ENCODE measurements at regions not wholly inside any gene's neighbourhood (a gene's known extent, or its start where the extent isn't known, plus 50 kb on each side); places are given as distances from the start of the nearest gene placed in this dataset.

DNA sequence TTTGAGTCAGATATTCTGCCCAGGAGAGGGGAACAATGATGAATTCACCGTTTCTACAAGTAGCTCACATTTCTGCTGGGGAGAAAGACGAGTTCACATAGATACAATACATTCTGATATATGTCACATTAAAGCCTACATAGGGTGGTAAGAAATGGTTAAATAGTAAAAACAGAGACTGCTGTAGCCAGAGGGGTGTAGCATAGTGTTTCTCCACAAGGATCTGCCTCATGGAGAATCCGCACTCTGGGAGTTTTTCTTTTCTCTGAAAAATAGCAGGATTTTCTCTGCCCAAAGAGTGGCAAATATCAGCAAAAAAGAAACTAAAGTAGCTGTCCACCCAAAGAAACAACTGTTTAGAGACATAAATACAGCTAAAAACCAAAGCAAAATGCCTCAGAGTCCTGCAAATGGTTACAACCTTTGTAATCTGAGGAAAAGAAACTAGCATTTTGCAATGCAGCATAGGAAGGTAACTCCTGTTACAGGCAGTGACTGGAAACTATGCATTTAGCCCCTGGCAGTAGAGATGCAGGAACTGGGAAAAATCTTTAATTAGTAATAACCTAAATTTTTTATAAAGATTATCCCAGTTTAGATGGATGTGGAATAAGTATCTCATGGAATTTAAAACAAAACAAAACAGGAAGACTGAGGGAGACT is 1126.7 kb upstream of the ADGRL2 start:
- no peak for ATAC-seq

- no peak for ATAC-seq
These were observed 1132.4 kb upstream of the ADGRL2 start for GRCh38 chr1:80668372-80668771.

DNA sequence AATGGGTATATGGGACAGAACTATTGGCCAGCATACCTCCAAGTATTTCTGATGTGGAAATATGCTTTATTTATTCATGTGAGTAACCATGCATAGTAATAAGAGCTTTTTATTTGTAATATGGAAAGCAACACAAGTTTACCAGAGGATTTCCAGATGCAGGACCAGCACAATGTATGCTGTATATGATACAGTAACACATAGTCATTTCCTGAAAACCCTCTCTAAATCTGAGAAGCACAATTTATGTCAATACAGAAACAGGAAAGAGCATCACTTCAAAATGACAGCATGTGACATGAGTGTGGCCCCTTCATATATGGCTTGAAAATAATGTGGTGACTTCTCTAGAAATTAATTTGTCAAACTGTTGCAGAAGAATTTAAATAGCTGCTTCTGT is 1134.7 kb upstream of the ADGRL2 start:
- ATAC-seq, result no peak

GRCh38 chr1:80659161-80659560 is 1141.6 kb upstream of the ADGRL2 start:
- no peak for ATAC-seq

DNA sequence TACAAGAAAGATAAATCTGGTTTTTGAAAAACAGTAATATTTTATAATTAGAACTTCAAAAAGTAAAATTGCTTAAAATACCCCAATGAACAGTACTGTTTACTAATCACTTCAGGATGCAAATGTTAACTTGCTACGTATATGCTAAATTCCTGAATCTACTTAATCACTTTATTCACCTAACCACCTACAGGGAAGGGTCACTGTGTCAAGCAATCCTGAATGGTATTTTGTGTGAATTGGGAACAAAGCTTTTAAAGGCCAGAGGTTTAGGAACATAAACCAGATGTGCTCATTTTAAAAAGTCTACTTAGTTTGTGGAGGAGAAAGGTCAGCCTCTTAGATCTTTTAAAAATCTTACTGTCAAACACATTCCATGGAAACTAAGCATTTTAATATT is 1143.0 kb upstream of the ADGRL2 start:
- ATAC-seq, result no peak

- ATAC-seq, result no peak
These were observed 1143.6 kb upstream of the ADGRL2 start for GRCh38 chr1:80657044-80657643.

DNA sequence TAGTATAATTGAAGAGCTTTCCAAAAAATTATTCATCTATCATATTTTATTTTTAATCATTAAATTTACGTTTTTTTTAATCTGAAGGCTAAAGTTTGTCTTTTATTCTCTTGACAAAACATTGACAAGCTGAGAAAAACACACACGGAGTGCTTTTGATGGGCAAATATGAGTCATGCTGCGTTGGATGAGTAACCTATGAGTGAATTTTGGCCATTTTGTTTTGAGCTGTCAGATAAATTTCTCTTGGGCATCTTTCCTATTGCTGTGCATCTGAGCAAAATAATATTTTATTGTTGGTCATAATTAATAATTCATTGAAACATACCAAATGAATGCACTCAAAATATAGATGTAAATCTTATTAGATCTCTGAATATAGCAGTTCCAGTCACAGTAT is 1144.1 kb upstream of the ADGRL2 start:
- no peak for ATAC-seq

- ATAC-seq, result no peak
These were observed 1144.6 kb upstream of the ADGRL2 start for GRCh38 chr1:80656014-80656636.

GRCh38 chr1:80646053-80646452 is 1154.7 kb upstream of the ADGRL2 start:
- ATAC-seq, result no peak

DNA sequence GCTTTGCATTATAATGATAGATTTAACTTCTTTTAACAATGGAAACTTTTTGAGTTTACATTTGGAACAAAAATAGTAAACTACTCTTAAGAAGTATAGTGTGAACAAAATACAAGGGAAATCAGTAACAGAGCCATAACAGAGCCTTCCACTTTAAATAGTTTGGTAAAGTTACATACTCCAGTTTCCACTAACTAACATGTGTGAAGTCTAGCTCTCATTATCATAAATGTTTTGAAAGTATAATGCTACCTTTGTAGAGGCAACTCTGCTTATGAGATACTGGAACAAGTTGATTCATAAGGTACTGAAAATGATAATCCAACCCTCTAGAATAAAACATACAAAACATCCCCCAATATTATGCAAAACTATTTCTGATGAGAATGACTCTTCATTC is 1155.1 kb upstream of the ADGRL2 start:
- ATAC-seq, result no peak

GRCh38 chr1:80640978-80641377 is 1159.8 kb upstream of the ADGRL2 start:
- ATAC-seq, result no peak

DNA sequence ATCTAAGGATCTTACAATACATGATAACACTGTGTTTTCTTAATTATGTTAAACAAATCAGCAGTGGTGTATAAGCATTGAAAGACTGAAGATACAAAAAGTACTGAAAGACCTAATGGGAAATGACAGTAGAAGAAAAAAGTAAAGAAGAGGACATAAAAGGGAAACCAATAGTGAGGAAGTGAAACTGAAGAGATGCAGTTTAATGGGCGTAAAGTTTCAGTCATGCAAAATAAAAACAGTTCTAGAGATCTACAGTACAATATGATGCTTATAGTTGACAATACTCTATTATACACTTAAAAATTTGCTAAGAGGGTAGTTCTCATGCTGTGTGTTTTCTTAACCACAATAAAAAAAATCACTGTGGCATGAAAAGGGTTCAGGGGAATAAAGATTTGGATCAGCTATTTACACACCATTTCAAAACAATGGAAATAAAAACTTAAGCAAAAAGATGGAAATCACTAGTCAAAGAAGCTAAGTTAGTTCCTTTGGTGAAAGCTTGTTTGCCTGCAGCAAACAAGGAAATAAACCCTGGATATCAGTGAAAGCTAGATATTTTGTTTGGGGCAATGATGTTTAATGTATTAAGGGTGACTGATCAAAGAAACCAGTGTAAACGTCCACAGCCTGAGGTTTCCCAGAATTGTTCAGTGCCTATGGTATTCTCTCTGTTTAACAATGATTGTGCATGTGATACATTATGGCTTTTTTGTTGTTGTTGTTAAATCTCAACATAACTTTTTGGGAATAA is 1160.8 kb upstream of the ADGRL2 start:
- no peak for ATAC-seq

DNA sequence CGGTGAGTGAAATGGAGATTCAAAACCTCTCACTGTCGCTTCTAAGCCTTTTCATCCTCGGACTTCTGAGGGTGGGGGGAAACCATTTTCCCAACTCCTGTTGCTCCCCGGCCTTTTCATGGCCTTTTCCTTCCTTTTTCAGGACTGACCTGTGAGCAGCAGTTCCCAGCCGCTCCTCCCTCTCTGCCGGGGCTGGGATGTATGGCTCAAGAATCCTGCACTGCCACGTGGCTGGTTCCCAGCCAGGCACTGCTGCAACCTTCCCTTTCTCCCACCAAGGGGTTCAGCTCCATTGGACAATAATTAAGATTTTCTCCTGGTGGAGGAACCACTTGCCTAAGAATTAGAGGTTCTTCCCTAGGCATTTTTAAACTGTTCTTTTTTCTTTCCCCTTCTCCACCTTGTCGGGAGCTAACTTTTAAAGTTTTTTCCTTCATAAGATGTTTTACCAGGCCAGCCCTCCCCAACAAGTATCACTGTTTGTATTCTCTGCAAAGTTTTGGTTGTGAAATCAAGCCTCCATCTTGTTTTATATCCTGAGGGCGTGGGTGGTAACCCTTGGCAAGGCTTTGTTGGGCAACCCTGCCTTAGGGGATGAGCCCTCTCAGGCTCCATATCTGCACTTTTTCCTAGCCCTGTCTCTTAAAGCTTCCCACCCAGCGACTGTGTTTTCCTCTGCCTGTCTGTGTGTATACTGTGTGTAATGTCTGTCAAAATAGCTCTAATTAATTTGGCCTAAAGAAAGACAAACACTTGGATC is 1166.6 kb upstream of the ADGRL2 start:
- ATAC-seq, result no peak

GRCh38 chr1:80632284-80632683 is 1168.5 kb upstream of the ADGRL2 start:
- no peak for ATAC-seq

GRCh38 chr1:80629304-80629837 is 1171.4 kb upstream of the ADGRL2 start:
- ATAC-seq, result no peak

GRCh38 chr1:80624682-80625081 is 1176.1 kb upstream of the ADGRL2 start:
- no peak for ATAC-seq

- no peak for ATAC-seq
These were observed 1193.7 kb upstream of the ADGRL2 start for GRCh38 chr1:80607064-80607463.

DNA sequence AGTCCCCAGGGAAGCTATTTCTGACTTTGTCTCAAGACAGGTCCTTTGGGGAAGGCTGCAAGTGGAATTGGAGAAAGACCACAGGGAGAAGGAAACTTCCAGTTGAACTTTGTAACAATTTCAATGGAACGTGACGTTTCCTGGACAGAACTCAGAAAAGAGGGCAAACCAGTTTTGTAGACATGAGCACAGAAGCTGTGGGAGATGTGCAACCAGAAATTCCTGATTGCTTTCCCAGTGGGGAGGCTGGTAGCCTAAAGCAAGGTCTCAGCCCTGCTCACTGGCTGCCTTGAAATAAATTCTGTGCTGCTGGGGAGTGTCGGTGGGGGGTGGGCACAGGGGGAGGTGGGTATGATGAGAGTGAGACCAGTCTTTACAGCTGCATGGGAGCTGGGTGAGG is 1206.7 kb upstream of the ADGRL2 start:
- ATAC-seq, result no peak

DNA sequence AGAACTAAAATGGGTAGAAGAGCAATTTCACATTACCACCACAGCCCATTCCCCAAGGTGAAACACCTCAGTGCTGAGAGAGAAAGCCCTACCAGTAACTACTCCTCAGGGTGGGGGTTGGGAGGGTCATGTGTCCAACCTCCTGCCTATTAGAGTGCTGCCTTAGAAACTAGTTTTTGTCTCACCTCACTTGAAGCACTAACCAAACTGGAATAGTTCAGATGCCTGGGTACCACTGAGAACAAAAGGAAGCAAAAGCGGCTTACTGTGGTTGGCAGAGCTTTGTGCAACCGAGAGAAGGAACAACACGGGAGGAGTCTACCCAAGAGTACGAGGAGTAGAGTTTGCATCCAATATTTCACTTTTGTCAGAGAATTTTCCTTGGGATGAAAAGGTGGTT is 1207.5 kb upstream of the ADGRL2 start:
- no peak for ATAC-seq

- no peak for ATAC-seq
These were observed 1217.8 kb upstream of the ADGRL2 start for GRCh38 chr1:80582980-80583379.

- no peak for ATAC-seq
These were observed 1221.7 kb upstream of the ADGRL2 start for GRCh38 chr1:80579055-80579454.

GRCh38 chr1:80566867-80567266 is 1233.9 kb upstream of the ADGRL2 start:
- no peak for ATAC-seq

- no peak for ATAC-seq
These were observed 1234.6 kb upstream of the ADGRL2 start for GRCh38 chr1:80566123-80566522.
